GM21515 (cell line): ENCODE measurements at regions not wholly inside any gene's neighbourhood (a gene's known extent, or its start where the extent isn't known, plus 50 kb on each side); places are given as distances from the start of the nearest gene placed in this dataset.
A peak's percentile ranks its signal among the peaks of the same experiment; 100 is the strongest.

ENCODE experiments used
- ATAC-seq: cut with Tn5 transposase; IDR thresholded peaks from one replicate; pipeline ENCODE4 v1.9.1; 2021; ENCODE audit not compliant: unreplicated experiment

DNA sequence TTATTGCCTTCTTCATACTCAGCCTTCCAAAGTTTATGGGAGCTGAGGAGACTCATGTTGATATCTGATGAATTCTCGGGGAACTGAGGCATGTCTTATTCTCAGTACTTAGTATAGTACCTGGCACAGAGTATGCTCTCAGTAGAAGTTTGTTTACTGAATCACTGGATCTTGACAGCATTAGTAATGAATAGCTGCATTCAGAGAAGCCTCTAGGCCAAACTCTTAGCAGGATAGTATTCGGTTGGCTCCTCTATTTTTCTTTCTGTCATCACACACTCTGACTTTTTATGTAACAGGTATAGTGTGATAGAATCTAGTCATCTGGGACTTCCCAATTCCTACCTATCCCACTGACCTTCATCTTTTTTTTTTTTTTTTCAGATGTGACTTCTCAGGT, 566.4 kb upstream of the MAN1A1 start:
- no peak for ATAC-seq

DNA sequence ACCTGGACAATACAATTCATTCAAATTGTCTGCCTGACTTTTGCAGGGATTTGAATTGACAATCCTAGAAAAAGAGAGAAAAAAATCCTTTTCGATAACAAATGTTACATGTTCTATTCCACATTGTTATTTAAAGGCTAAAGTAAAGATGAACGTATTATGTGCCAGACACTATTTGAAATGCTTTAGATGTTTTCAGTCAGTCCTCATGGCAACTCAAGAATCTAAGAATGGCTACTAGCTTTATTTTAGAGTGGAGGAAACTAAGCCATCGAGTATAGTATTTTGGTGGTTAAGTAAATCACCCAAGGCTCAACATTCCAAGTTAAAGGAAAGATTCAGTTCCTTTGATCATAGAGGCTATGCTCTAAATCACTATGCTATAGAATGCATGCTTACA, 558.6 kb upstream of the MAN1A1 start:
- ATAC-seq = no peak

DNA sequence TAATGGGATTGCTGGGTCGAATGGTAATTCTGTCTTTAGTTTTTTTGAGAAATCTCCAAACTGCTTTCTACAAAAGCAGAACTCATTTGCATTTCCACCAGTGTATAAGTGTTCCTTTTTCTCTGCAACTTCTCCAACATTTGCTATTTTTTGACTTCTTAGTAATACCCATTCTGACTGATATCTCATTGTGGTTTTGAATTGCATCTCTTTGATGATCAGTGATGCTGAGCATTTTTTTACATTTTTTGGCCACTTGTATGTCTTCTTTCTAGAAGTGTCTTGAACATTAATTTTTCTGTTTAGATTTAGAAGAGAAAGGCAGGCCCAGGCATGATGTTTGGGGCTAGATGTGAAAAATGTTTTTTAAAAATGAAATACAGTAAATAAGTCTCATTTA, 553.1 kb upstream of the MAN1A1 start:
- no peak for ATAC-seq

DNA sequence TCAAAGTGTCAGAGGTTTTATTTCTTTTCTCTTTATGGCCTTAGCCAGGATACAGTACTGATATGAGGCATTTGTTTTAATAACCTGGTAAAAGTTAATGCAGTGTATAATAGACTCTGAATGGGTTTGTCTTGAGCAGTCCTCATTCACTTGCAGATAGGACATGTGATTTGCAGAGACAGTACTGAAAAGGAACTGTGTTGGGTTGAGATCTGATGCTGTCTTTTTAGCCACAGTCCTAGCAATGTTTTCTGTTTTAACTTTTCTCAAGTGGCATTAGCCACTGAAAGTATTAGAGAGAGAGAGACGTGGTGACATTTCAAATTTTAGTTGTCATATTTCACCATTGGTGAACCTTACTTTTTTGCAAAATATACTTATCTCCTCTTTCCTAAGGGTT, 547.2 kb upstream of the MAN1A1 start:
- no peak for ATAC-seq

DNA sequence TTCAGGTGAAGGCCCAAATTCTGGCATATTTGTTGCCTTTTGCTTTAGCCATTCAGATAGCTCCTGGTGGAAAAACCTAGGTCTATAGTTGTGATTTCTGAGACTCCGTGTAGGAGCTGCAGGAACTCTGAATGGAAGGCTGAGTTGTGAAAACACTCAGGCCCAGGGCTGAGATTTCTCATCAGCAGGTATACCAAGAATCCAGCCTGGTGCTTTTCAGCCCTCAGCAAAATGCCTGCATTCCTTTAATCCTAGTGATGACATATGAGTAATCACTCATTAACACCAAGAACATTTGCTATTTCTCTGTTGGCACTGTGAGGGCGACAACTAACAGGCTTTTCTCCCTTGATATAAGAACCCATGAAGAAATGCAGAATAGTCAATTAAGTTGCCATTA, 546.1 kb upstream of the MAN1A1 start:
- ATAC-seq = no peak

DNA sequence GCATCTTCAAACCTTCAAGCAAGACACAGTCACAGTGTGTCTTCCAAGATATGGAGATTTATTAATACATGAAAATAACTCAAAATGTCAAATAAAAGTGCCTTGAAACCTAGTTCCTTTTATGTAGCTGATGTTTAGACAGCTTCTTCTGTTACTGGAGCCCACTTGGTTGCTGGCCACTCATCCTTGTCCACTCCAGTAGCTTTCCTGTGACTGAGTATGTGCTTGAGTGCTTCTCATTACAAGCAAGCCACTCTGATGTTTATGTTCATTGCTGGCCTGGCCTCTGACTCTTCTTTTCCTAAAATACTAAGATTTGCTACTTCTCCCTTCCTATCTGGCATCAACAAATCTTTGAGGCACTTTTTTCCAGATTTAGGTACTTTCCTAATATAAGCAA, 545.2 kb upstream of the MAN1A1 start:
- ATAC-seq = no peak

DNA sequence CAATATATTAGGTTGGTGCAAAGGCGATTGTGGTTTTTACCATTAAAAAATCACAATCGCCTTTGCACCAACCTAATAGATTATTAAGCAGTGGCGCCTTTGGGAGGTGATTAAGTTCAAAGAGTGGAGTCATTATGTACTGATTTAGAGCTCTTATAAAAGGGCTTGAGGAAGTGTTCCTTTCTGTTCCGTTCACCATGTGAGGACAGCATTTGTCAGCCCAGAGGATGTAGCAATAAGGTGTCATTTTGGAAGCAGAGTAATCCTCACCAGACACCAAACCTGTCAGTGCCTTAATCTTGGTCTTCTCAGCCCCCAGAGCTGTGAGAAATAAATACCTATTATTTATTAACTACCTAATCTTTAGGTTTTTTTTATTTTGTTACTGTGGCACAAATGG, 542.1 kb upstream of the MAN1A1 start:
- no peak for ATAC-seq

DNA sequence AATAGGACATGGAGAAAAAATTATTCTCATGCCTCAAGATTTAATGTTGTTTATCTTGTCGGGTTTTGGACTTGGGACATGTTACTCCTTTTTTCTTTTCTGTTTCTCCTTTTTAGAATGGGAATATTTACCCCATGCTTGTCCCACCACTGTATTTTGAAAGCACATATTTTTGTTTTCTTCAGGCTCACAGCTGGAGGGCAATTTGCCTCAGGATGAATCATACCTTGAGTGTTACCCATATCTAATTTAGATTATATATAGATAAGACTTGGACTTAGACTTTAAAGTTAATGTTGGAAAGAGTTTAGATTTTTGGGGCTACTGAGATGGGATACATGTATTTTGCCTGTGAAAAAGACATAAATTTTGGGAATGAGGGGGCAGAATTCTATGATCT, 541.6 kb upstream of the MAN1A1 start:
- no peak for ATAC-seq

DNA sequence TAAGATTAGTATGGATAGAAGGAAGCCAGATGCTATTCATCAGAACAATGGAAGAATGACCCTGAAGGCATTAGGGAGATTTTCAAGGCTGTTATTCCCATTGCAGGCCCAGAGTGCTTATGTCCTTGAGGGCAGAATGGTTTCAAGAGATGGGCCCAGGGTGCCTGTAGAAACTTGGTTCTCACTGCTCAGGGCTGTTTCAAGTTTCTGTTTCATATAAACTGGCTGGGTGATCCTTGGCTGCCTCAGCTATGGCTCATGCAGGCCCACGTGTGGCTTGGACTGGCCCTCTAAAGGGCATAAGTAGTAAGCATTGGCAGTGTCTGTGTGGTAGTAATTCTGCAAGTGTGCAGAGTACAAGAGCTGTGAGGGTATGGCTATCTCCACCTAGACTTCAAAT, 540.9 kb upstream of the MAN1A1 start:
- no peak for ATAC-seq

DNA sequence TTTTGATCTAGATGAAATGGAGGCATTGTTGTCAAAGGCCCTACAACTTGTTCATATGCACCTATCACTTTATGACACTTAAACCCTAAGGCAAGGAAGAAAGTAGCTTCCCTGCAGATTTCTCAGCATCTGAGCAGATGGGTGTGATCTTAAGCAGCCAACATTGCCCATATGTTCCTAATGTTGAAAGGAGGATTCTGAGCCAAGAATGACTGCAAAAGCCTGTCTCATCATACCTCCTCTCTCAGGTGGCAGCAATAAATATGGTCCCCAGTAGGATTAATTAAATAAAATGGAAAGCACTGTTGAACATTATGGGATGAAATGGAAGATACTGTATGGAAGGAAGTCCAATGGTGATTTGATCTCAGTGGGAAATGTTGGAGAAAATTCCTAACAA, 538.1 kb upstream of the MAN1A1 start:
- no peak for ATAC-seq

DNA sequence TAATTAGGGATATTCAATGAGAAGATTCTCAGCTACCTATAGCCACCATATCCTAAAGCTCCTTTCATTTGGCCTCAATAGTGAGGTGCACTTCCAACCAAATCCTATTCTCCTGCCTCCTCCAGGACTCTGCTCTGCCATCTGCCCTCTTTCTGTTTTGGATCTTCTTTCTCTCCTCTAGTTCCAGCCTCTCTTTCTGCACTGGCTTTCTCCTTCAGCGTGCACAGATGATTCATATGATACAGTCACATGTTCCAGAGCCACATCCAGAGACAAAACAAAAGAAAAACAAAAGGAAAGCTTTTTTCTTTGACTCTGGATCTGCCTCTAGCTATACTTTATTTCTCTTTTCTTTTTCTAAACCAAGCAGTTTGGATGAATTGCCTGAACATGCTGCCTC, 531.9 kb upstream of the MAN1A1 start:
- ATAC-seq = no peak

DNA sequence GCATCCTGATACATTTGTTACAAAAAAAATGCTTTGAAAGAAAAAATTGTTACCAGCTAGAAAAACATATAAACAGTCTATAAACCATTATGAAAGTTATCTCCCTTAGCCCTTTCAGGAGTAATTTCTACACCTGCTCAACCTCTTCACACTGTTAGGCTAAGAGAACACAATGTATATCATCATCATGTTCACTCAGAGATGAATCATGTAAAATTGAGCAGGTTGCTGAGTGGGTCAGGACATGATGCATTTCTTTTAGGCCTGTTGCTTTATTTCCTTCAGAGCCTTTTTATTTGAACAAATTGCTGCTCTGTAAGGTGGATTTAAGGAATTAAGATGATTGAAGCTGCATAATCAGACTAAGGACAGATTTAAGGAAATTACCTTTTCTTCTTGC, 531.3 kb upstream of the MAN1A1 start:
- ATAC-seq = no peak

DNA sequence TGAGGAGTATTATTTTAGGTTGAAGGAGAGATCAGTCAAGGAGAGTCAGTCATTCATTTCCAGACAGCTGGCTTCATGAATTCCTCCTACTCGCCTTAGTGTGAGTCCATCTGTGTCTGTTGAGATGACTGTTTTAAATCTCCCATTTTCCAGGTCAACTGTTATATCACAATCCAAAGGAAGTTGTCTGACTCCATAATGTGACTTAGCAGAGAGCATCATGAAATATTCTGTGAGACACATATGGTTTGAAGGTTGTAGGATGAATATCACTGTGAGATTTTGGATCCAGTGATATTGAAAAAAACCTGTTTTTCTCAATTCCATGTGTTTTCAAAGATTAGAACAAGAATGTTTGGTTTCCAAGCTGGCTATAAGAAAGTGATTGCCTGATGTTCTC, 530.2 kb upstream of the MAN1A1 start:
- ATAC-seq = no peak

DNA sequence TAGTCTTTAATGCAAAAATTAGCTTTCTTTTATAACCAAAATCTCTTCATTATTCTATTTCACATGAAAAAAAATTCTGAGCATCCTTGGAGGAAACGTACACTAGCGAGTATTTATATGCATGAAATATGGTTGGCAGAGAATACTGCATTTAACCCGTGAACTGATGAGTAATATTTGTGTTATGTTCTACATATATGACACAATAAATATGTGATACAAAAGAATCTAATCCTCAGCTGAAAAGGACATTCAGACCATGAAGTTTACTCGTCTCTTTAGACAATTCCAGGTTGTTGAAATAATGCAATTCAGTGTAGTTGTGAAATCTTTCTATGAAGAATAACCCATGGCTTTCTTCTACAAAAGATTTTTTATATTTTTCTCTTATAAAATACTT, 524.8 kb upstream of the MAN1A1 start:
- ATAC-seq = no peak

DNA sequence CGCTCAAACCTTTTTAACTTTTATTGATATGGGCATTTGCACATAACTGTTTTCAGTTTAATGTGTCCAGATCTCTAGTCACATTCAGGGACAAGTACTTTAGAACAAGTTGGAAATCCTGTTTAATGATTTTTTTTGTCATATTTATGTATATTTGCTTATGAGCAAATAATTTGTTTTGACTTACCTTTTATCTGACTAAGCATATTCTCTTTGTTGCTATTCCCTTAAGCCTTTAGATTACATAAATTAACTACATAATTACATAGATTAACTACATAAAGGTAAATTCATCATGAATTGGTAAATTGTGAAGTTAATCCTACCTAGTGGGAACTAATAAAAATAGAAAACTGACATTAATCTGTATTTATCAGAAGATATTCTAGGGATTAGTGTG, 523.5 kb upstream of the MAN1A1 start:
- ATAC-seq = no peak

DNA sequence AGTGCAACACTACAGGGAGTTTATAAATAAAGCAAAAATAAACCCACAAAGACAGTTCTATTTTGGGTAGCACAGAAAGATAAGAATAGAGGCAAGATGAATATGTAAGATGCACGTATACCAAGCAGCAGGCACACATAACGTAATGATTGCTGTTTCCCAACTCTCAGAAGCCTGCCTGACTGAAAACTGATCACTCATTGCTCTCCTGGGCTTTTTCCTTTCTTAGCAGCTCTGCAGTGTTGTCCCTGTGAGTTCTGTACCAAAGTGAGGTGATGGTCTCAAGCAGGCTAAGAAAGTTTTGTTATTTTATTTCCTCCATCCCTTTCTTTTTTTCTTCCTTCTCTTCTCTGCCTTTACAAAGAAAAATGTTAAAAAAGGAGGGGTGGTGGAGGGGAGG, 522.0 kb upstream of the MAN1A1 start:
- ATAC-seq = no peak

DNA sequence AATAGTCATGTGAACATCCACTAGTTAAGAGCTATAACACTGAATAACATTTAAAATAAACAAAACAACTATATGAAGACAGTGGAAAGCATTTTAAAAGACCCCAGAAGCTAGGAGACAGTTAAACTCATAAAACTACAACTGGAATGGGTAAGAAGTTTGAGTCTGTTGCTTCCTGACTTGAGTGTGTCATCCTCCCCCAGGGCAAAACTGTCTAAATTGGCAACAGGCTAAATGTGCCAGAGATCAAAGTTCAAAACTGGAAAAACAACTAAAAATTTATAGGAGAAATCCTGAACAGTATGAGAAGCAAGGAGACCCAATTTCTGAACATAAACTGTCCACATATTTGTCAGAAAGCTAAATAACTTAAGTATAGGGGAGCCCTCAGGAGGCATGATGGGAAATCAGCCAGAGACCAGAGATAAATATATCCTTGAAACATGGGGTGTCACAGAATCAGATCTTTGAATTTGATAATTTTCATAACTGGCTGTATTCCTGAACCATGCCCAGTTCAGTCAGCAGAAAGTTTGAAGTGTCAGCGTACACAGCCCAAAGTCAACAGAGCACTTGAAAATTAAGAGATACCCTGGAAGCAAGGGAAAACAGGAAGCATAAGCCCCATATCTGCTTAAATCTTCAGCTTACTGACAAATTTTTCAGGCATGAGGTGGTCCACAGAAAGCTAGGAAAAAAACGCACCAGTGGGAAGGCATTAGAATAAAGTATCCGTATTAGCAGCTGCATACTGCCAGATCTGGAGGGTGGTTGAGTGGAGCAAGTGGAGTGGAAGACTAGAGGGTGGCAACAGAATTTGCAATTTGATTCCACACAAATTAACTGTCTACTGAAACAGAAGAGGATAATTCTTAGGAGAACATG, 516.1 kb upstream of the MAN1A1 start:
- ATAC-seq = no peak

DNA sequence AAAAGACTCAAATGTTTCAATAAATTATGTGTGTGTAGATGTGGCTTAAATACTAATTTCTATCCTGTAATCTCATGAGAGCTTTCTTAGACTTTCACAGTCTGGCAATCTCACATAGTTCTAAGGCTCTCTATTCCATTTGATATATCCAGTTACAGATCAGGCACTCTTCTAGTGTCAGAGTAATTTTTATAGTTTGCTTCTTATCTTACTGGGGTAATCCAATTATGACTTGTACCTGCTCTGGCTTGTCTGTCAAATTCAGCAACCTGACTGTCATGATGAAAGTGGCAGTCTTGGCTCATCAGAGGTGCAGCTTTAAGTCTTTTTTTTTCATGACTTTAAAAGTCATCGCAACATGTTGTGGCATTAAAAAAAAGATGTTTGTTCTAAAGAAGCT, 513.2 kb upstream of the MAN1A1 start:
- no peak for ATAC-seq

DNA sequence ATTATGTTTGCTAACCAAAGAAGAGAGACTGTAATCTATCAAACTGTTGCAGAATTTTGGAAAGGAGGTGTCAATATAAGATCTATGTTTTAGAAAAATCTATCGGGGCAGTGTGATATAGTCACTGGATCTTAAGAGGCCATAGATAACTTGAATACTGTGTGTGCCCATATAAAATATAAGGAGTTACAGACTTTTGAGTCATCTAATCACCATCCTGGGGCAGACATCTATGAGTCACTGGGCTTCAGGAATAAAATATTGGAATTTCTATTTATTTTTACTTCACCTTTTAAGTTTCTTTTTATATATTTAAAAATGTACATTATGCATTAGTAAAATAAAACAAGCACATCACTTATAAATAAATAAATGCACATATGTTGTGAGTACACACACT, 509.3 kb upstream of the MAN1A1 start:
- no peak for ATAC-seq

DNA sequence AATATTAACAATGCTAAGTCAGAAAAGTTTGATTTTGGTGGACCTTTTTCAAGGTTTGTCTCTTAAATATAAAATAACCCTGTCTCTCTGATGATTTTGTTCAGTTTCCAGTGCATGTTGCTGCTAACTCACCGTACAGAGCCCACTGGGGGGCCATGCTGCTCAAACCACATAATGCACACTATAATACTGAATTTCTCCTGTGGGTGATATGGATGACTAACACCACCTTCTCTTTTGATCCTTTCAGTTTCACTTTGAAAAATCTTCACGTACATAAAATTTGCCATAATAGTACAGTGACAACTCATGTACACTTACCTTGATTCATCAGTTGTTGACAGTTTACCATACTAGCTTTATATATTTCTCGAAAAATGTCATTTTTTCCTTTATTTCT, 506.6 kb upstream of the MAN1A1 start:
- peak; percentile 73 for ATAC-seq

DNA sequence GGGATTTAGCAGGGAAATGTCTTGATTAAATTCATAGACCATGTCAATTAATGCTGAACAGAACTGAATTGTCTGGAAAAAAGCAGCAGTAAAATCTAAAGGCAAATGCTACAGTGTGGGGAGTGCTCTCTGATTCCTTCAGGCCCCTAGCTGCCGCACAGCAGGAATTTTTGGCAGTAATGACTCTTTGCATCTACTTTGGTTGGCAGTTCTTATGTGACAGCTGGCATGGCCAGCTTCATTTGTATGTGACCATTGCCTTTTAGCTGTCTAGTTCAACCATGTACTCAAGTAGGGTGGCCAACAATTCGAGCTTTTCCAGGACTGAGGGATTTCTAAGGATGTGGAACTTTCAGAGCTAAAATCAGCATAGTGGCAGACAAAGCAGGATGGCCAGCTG, 499.1 kb upstream of the MAN1A1 start:
- no peak for ATAC-seq

DNA sequence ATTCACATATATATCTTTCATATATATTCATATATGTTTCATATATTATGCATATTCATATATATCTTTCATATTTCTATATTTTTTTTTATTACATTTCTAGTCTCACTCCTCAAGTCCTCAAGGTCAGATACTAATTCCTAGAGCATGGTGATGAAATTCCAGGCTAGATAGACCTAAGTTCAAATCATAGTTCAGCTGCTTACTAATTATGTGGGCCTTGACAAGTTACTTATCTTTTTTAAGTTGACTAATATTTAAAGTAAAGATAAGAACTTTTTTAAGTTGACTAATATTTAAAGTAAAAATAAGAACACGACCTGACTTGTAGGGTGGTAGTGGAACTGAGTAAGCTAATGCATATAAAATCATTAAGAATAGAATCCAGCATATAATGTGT, 495.6 kb upstream of the MAN1A1 start:
- no peak for ATAC-seq

DNA sequence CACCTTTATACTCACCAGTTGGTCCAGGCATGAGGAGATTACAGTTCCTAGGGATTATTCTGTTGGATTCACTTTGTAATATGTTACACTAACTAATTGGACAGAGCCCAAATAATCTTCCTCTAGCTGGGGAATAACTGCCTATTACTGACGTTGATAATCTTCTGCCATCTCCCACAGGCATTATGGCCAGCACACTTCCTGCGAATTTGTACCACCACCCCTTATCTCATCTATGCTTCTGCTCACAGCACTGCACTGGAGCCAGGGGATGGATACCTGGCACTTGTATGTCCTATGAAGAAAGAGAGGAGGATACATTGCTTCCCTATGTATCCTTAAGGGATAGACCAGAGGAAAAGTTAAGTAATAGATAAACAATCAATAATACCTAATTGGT, 494.8 kb upstream of the MAN1A1 start:
- ATAC-seq = no peak
